Natural killer cell (primary cell): ENCODE measurements at regions not wholly inside any gene's neighbourhood (a gene's known extent, or its start where the extent isn't known, plus 50 kb on each side); places are given as distances from the start of the nearest gene placed in this dataset.

Experiments used
- ATAC-seq, 3 donors: fragments of 150-1000 bp in 2 of 3; fragments of 200-7000 bp in 1 of 3; cut with Tn5 transposase; 1 replicate in 1 of 3; 2 replicates in 2 of 3; pipeline ENCODE4 v1.10.0; 2021; ENCODE audit warnings: mild to moderate bottlenecking in 2 of 3, moderate library complexity in 2 of 3
- DNase-seq, 2 donors: peaks; one replicate each; pipeline versions ENCODE4 v3.0.0 to v3.0.0-alpha.2; 2013 to 2021; ENCODE audit warnings: mixed read lengths in 1 of 2
- H3K27ac ChIP-seq: one replicate; pipeline ENCODE4 v1.5.1; 2013; ENCODE audit warnings: mild to moderate bottlenecking, low read length
- H3K27me3 ChIP-seq: one replicate; pipeline ENCODE4 v1.6.1; 2013; ENCODE audit warnings: low read length; ENCODE audit not compliant: control insufficient read depth, insufficient read depth
- H3K36me3 ChIP-seq: one replicate; pipeline ENCODE4 v1.6.1; 2013; ENCODE audit warnings: low read length; ENCODE audit not compliant: control insufficient read depth, insufficient read depth
- H3K4me1 ChIP-seq: one replicate; pipeline ENCODE4 v1.6.1; 2013; ENCODE audit warnings: low read length; ENCODE audit not compliant: control insufficient read depth, insufficient read depth
- H3K4me3 ChIP-seq: one replicate; pipeline ENCODE4 v1.5.1; 2013; ENCODE audit warnings: low read length
- H3K9me3 ChIP-seq: one replicate; pipeline ENCODE4 v1.6.1; 2013; ENCODE audit warnings: low read length; ENCODE audit not compliant: control insufficient read depth, insufficient read depth
- H3K27ac Mint-ChIP-seq, 2 donors: one replicate each; pipeline ENCODE4 v1.8.0; 2022; ENCODE audit warnings: mild to moderate bottlenecking in 2 of 2, mixed read lengths in 2 of 2, moderate library complexity in 1 of 2
- H3K27me3 Mint-ChIP-seq, 2 donors: one replicate each; pipeline ENCODE4 v1.8.0; 2022; ENCODE audit warnings: low read depth in 2 of 2, mixed read lengths in 2 of 2
- H3K36me3 Mint-ChIP-seq: one replicate; pipeline ENCODE4 v1.8.0; 2022; ENCODE audit warnings: mixed read lengths
- H3K4me1 Mint-ChIP-seq, 2 donors: one replicate each; pipeline ENCODE4 v1.8.0; 2022; ENCODE audit warnings: mixed read lengths in 2 of 2
- H3K4me3 Mint-ChIP-seq: one replicate; pipeline ENCODE4 v1.8.0; 2022; ENCODE audit warnings: mild to moderate bottlenecking, moderate library complexity, mixed read lengths
- H3K9me3 Mint-ChIP-seq, 2 donors: one replicate each; pipeline ENCODE4 v1.8.0; 2022; ENCODE audit warnings: mixed read lengths in 2 of 2
- WGBS: methylation state at CpG from one replicate; pipeline ENCODE4 v1.1.7; 2013; ENCODE audit warnings: missing lambda C conversion rate; ENCODE audit not compliant: insufficient coverage; 5-methylcytosine and 5-hydroxymethylcytosine counted together
- intact Hi-C: fragments of 100-400 bp; cut with micrococcal nuclease; formaldehyde crosslinking; loops from one replicate; pipeline ENCODE4 v1.14.2; 2022
- TF ChIP-seq, protein P1 (sequence below): fragments of 200-600 bp; IDR thresholded peaks from one replicate; pipeline ENCODE4 v1.8.0; 2022; ENCODE audit warnings: antibody characterized with exemption

DNA sequence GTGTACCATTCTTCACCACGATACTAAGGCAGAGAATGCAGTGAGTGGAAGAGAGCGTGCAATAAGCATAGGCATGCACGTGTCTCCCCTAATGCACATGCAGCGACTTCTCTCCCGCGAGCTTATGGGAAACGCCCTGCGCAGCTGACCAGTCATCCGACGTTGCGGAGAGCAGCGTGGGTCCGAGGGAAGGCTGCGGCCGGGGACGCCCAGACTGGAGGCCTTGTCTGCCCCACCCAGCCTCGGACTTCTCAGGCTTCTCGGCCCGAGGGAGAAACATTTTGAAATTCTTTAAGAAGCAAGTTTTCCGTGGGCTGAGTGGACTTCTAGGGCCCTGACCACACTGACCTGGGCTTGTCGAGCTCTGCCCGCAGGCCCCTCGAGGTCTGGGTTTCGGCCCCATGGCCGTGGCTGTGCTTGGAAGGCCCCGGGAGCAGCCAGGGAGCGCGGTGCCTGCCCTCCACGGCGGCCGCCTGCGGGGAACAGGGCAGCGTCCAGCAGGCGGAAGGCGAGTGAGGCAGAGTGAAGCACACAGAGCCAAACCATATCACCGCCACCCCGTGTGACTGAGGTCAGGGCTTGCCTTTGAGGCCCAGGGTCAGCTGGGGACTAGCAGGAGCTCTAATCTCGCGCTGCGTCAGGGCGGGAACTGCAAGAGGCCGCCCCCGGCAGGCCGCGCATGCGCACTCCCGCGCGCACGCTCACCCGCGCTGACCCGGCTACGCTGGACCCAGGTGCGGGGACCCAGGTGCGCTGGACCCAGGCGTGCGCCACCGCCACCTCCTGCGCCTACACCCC, 60.0 kb upstream of the IRX1 start:
- intact Hi-C loops = no loop called here
- Histone ChIP-seq H3K36me3 (no peaks in the 10 kb centered on the region), H3K27me3 (no peaks in the 10 kb centered on the region), H3K9me3 (peaks cover 10% of the 10 kb centered on the region), H3K4me3 (no peak overlapping the region), H3K4me1 (no peaks in the 10 kb centered on the region), H3K27ac (no peak overlapping the region)
- H3K9me3 Mint-ChIP-seq = no peaks in the 10 kb centered on the region
- H3K36me3 Mint-ChIP-seq = no peaks in the 10 kb centered on the region
- no peak overlapping the region for H3K27ac Mint-ChIP-seq
- TF ChIP-seq, protein P1, sequence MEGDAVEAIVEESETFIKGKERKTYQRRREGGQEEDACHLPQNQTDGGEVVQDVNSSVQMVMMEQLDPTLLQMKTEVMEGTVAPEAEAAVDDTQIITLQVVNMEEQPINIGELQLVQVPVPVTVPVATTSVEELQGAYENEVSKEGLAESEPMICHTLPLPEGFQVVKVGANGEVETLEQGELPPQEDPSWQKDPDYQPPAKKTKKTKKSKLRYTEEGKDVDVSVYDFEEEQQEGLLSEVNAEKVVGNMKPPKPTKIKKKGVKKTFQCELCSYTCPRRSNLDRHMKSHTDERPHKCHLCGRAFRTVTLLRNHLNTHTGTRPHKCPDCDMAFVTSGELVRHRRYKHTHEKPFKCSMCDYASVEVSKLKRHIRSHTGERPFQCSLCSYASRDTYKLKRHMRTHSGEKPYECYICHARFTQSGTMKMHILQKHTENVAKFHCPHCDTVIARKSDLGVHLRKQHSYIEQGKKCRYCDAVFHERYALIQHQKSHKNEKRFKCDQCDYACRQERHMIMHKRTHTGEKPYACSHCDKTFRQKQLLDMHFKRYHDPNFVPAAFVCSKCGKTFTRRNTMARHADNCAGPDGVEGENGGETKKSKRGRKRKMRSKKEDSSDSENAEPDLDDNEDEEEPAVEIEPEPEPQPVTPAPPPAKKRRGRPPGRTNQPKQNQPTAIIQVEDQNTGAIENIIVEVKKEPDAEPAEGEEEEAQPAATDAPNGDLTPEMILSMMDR = no peak
- ATAC-seq (no peak), DNase-seq (no peak)
- 93% methylated on average over 60 of the region's 60 CpGs for WGBS
- no peaks in the 10 kb centered on the region for H3K4me1 Mint-ChIP-seq
- H3K27me3 Mint-ChIP-seq = no peaks in the 10 kb centered on the region
- H3K4me3 Mint-ChIP-seq = no peak overlapping the region

DNA sequence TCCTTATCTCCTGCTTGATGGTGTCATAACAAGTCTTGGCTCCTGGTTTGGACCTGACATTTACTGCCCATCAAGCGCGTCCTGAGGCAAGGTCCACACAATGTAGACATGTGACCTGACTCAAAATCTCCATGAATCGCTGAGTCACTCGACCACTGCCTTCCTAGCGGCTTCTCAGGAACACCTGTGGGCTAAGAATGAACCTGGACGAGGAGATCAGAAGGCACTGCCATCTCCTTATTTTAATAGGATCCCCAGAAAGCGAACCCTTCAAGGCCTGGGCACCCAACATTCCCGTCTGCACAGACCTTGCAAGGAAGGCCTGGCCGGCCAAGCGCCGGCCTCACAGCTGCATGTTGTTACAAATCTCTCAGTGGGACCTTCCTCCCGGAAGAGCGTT, 60.6 kb upstream of the IRX1 start:
- Mint-ChIP-seq H3K36me3 (no peaks in the 10 kb centered on the region), H3K27me3 (no peaks in the 10 kb centered on the region), H3K27ac (no peak overlapping the region), H3K4me1 (no peaks in the 10 kb centered on the region), H3K4me3 (no peak overlapping the region), H3K9me3 (no peaks in the 10 kb centered on the region)
- Histone ChIP-seq H3K4me3 (no peak overlapping the region), H3K36me3 (no peaks in the 10 kb centered on the region), H3K4me1 (no peaks in the 10 kb centered on the region), H3K27ac (no peak overlapping the region), H3K27me3 (no peaks in the 10 kb centered on the region), H3K9me3 (peaks cover 10% of the 10 kb centered on the region)
- 91% methylated on average over 13 of the region's 13 CpGs for WGBS
- ATAC-seq (no peak), DNase-seq (no peak)
- intact Hi-C loops = no loop called here
- TF ChIP-seq, protein P1 = no peak

DNA sequence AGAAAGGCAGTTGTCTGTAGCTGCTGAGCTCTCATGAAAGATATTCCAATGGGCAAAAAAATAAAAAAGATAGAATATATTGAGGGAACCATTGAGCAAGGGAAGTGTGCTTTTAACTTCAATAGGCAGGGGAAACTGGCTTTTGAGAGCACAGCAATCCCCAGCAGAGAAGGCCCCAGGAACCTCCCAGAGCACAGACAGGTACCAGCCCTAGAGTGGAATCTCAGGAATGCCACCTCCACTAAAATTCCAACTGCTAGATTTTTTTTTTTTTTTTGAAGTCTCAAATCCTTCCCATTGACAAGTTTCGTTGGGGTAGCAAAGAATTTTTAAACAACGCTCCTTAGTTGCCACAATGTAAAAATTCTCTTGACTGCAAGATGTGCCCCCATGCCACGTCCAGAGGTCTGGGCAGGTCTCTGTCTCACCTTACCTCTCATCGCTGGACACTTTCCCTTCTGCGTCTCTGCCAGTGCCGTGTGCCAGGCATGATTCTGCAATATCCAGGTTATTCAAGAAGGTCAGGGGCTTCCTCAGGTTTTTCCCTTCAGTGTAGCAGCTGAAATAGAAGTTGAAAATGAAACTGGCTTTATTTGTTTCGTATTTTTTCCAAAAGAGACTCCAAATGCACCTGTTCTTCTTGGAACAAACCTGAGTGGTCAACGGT, 64.2 kb upstream of the IRX1 start:
- Mint-ChIP-seq H3K27ac (no peak overlapping the region), H3K4me1 (no peaks in the 10 kb centered on the region), H3K4me3 (no peak overlapping the region), H3K27me3 (no peaks in the 10 kb centered on the region), H3K9me3 (peaks cover 0 to 2% of the 10 kb centered on the region in 2 donors), H3K36me3 (no peaks in the 10 kb centered on the region)
- Histone ChIP-seq H3K27me3 (no peaks in the 10 kb centered on the region), H3K4me3 (no peak overlapping the region), H3K27ac (no peak overlapping the region), H3K9me3 (peaks cover 10% of the 10 kb centered on the region), H3K4me1 (no peaks in the 10 kb centered on the region), H3K36me3 (no peaks in the 10 kb centered on the region)
- DNase-seq = no peak
- TF ChIP-seq, protein P1 = no peak
- intact Hi-C loops = no loop called here
- WGBS = 62% methylated on average over 8 of the region's 8 CpGs
- no peak for ATAC-seq
